GM19324 (cell line): ENCODE measurements at regions not wholly inside any gene's neighbourhood (a gene's known extent, or its start where the extent isn't known, plus 50 kb on each side); places are given as distances from the start of the nearest gene placed in this dataset.

Experiments used
- ATAC-seq: cut with Tn5 transposase; IDR thresholded peaks from one replicate; pipeline ENCODE4 v1.9.1; 2021; ENCODE audit warnings: mild to moderate bottlenecking, moderate library complexity; ENCODE audit not compliant: unreplicated experiment, low FRiP score

- ATAC-seq, result no peak
These were observed 263.5 kb downstream of the FOXG1 start for GRCh38 chr14:29030121-29030520.

- ATAC-seq, result no peak
These were observed 264.4 kb downstream of the FOXG1 start for GRCh38 chr14:29030970-29031369.

- ATAC-seq, result no peak
These were observed 268.5 kb downstream of the FOXG1 start for GRCh38 chr14:29035134-29035533.

GRCh38 chr14:29037411-29037810 lies 270.8 kb downstream of the FOXG1 start:
- ATAC-seq, result no peak

- ATAC-seq, result no peak
These were observed 272.6 kb downstream of the FOXG1 start for GRCh38 chr14:29039171-29039570.

- no peak for ATAC-seq
These were observed 276.0 kb downstream of the FOXG1 start for GRCh38 chr14:29042551-29042950.

- ATAC-seq, result no peak
These were observed 277.1 kb downstream of the FOXG1 start for GRCh38 chr14:29043737-29044136.

GRCh38 chr14:29045237-29045636 lies 278.6 kb downstream of the FOXG1 start:
- ATAC-seq, result no peak

- no peak for ATAC-seq
These were observed 287.5 kb downstream of the FOXG1 start for GRCh38 chr14:29054119-29054518.

GRCh38 chr14:29056041-29056566 lies 289.5 kb downstream of the FOXG1 start:
- no peak for ATAC-seq

GRCh38 chr14:29061702-29062101 lies 295.1 kb downstream of the FOXG1 start:
- no peak for ATAC-seq

GRCh38 chr14:29062466-29062865 lies 295.9 kb downstream of the FOXG1 start:
- ATAC-seq, result no peak

GRCh38 chr14:29062976-29063375 lies 296.4 kb downstream of the FOXG1 start:
- no peak for ATAC-seq

- ATAC-seq, result no peak
These were observed 297.8 kb downstream of the FOXG1 start for GRCh38 chr14:29064305-29064900.

- no peak for ATAC-seq
These were observed 302.6 kb downstream of the FOXG1 start for GRCh38 chr14:29069228-29069627.

- ATAC-seq, result no peak
These were observed 309.2 kb downstream of the FOXG1 start for GRCh38 chr14:29075761-29076160.

GRCh38 chr14:29077916-29078315 lies 311.3 kb downstream of the FOXG1 start:
- no peak for ATAC-seq

- ATAC-seq, result no peak
These were observed 312.4 kb downstream of the FOXG1 start for GRCh38 chr14:29078810-29079522.

GRCh38 chr14:29085546-29085945 lies 319.0 kb downstream of the FOXG1 start:
- ATAC-seq, result no peak

- no peak for ATAC-seq
These were observed 323.3 kb downstream of the FOXG1 start for GRCh38 chr14:29089849-29090248.

GRCh38 chr14:29092121-29092520 lies 325.5 kb downstream of the FOXG1 start:
- ATAC-seq, result no peak

GRCh38 chr14:29097476-29097875 lies 330.9 kb downstream of the FOXG1 start:
- ATAC-seq, result no peak
